Cardiac fibroblast (primary cell): ENCODE measurements at regions not wholly inside any gene's neighbourhood (a gene's known extent, or its start where the extent isn't known, plus 50 kb on each side); places are given as distances from the start of the nearest gene placed in this dataset.
"Not testable (repeated sequence)": the region's sequence is repeated elsewhere in the genome, so short reads cannot be mapped to it uniquely, and the experiment has no call there.

Experiments used
- DNase-seq, 2 donors: peaks; one replicate each; pipeline versions ENCODE4 v3.0.0 to v3.0.0-alpha.2; 2010; ENCODE audit warnings: low read depth in 2 of 2
- H3K4me3 ChIP-seq, 2 donors: replicated peaks in 1 of 2; 1 replicate in 1 of 2; 2 replicates in 1 of 2; pipeline ENCODE4 v1.5.1; 2011; ENCODE audit warnings: low read depth in 2 of 2, low read length in 2 of 2, mild to moderate bottlenecking in 2 of 2, moderate library complexity in 1 of 2
- TF ChIP-seq, protein P1 (sequence below): IDR thresholded peaks from one replicate; pipeline ENCODE4 v1.5.1; 2011; ENCODE audit warnings: low read depth, mild to moderate bottlenecking, low read length, inconsistent platforms

DNA sequence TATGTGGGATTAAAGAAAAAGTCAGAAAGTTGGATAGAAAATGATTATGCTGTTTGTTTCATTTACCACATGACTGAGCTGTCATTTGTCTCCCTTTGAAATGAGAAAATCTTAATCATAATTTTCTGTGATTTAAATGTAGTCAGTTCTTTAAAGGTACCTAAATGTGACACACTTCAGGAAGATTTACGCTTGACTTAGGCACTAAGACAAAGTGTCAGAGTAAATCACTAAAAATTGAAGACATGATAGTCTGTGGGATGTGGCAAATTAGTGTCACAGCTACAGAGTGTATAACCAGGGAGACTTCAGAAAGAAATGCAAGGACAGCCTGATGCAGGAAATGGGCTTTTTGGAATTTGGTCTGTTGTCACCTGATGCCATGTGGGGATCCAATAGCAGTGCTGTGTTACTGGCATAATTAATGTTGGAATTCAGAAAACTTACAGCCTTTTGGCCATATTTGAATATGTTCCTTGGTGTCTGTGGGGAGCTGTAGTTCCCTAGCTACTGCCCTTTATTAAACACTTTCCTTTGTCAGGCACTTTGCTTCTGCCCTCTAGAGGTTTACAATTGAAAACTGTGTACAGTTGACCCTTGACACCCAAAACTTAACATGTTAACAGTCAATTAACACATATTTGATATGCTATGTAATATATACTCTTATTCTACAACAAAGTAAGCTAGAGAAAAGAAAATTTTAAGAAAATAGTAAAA lies 493.8 kb downstream of the UTRN start:
- H3K4me3 ChIP-seq: no peak overlapping the region
- DNase-seq: no peak
- TF ChIP-seq, protein P1, sequence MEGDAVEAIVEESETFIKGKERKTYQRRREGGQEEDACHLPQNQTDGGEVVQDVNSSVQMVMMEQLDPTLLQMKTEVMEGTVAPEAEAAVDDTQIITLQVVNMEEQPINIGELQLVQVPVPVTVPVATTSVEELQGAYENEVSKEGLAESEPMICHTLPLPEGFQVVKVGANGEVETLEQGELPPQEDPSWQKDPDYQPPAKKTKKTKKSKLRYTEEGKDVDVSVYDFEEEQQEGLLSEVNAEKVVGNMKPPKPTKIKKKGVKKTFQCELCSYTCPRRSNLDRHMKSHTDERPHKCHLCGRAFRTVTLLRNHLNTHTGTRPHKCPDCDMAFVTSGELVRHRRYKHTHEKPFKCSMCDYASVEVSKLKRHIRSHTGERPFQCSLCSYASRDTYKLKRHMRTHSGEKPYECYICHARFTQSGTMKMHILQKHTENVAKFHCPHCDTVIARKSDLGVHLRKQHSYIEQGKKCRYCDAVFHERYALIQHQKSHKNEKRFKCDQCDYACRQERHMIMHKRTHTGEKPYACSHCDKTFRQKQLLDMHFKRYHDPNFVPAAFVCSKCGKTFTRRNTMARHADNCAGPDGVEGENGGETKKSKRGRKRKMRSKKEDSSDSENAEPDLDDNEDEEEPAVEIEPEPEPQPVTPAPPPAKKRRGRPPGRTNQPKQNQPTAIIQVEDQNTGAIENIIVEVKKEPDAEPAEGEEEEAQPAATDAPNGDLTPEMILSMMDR: no peak

DNA sequence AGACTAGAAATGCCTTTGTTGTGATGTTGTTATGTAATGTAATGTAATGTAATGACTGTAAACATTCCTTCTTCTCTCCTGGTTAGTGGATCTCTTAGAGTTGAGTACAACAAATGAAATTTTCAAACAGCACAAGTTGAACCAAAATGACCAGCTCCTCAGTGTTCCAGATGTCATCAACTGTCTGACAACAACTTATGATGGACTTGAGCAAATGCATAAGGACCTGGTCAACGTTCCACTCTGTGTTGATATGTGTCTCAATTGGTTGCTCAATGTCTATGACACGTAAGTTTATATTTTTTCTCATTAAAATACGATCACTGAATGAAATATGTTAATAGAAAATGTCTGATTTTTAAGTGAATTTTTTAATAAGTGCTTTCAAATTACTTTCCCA lies 496.7 kb downstream of the UTRN start:
- H3K4me3 ChIP-seq: no peak overlapping the region
- no peak for DNase-seq
- TF ChIP-seq, protein P1: no peak

DNA sequence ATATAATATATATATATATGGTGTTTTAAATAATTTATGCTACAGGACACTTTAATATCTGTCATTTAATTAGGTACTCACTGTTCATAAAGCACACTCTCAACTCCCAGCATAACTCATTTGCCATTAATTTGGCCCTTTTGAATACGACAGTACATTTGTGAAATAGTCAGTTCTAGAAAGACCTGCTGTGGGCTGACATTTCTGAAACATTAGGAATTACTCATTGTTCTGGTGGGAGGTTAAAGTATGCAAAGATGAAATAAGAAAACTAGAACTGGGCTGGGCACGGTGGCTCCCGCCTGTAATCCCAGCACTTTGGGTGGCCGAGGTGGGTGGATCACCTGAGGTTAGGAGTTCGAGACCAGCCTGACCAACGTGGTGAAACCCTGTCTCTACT lies 497.5 kb downstream of the UTRN start:
- TF ChIP-seq, protein P1: no peak
- no peak overlapping the region for H3K4me3 ChIP-seq
- no peak for DNase-seq

DNA sequence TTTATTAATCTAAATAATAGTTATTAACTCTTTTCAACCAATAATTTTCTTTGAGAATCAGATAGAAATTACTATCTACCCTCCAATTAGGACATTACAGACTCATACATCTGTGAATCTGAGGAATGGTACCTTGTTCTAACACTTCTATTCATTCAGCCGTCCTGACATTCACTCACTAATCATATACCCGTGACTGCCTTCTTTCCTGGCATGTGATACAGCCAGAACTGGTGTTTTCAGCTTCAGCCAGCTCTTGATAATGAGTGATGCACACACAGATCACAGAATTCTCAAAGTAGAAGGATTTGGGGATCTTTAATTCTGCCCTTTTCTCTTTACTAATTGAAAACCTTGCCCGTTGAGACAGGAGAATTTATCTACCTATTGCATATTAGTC lies 499.9 kb downstream of the UTRN start:
- TF ChIP-seq, protein P1: no peak
- DNase-seq: no peak
- no peak overlapping the region for H3K4me3 ChIP-seq

DNA sequence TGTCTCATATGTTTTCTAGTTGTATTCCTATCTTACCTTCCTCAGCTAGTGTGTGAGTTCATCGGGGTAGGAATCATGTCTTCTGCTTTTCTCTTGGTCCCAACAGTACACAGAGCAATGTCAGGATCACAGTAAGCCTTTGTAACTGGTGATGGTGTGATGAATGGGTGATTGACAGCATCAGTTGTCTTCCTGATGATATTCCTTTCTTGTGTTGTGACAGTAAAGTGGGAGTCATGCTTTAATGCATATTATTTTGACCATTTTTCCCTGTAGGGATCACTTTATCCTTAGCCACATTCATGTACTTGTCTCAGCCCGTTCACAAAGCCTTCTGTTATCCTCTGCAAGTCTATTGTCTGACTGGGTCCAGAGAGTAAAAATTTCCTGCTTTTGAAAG lies 501.7 kb downstream of the UTRN start:
- H3K4me3 ChIP-seq: no peak overlapping the region
- DNase-seq: no peak
- TF ChIP-seq, protein P1: no peak

DNA sequence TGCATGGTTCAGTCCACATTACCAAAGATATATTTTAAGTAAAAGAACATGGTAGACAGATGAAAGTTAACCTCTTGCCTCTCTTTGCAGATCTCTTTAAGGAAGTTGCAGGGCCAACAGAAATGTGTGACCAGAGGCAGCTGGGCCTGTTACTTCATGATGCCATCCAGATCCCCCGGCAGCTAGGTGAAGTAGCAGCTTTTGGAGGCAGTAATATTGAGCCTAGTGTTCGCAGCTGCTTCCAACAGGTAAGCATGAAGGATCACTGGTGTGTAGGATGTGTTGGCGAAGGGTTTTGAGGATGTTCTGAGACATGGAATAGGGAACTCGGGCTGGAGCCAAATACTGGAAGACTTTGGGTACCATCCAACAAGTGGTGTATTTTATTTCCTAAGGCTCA lies 508.6 kb downstream of the UTRN start:
- DNase-seq: no peak
- TF ChIP-seq, protein P1: no peak

DNA sequence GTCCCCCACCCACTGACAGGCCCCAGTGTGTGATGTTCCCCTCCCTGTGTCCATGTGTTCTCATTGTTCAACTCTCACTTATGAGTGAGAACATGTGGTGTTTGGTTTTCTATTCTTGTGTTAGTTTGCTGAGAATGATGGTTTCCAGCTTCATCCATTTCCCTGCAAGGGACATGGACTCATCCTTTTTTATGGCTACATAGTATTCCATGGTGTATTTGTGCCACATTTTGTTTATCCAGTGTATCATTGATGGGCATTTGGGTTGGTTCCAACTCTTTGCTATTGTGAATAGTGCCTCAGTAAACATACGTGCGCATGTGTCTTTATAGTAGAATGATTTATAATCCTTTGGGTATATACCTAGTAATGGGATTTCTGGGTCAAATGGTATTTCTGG lies 509.9 kb downstream of the UTRN start:
- H3K4me3 ChIP-seq, DNase-seq: not testable (repeated sequence)

More for the DNA sequence above, 508.6 kb downstream of the UTRN start:
- H3K4me3 ChIP-seq: no peak overlapping the region
